KMS-11 (cell line): ENCODE measurements at regions not wholly inside any gene's neighbourhood (a gene's known extent, or its start where the extent isn't known, plus 50 kb on each side); places are given as distances from the start of the nearest gene placed in this dataset.

ENCODE experiments used
- H2AFZ ChIP-seq: fragments of 200-600 bp; sonication (generic); 2 replicates; pipeline ENCODE4 v1.6.1; 2016; ENCODE audit warnings: antibody characterized with exemption, mixed run types, low read depth
- H3K27ac ChIP-seq: fragments of 200-600 bp; sonication (generic); 2 replicates; pipeline ENCODE4 v1.6.1; 2016; ENCODE audit warnings: mild to moderate bottlenecking, mixed run types
- H3K27me3 ChIP-seq: fragments of 200-600 bp; sonication (generic); 2 replicates; pipeline ENCODE4 v1.6.1; 2017; ENCODE audit warnings: mild to moderate bottlenecking, low read depth, mixed run types, moderate library complexity; ENCODE audit not compliant: insufficient read depth
- H3K36me3 ChIP-seq: fragments of 200-600 bp; sonication (generic); 2 replicates; pipeline ENCODE4 v1.6.1; 2017; ENCODE audit warnings: mild to moderate bottlenecking, mixed run types; ENCODE audit not compliant: insufficient read depth
- H3K4me1 ChIP-seq: fragments of 200-600 bp; sonication (generic); 2 replicates; pipeline ENCODE4 v1.6.1; 2016; ENCODE audit warnings: mild to moderate bottlenecking, low read depth, mixed run types; ENCODE audit not compliant: poor library complexity, severe bottlenecking
- H3K4me2 ChIP-seq: fragments of 200-600 bp; sonication (generic); 2 replicates; pipeline ENCODE4 v1.7.0; 2016; ENCODE audit warnings: mild to moderate bottlenecking, mixed run types
- H3K4me3 ChIP-seq: fragments of 200-600 bp; sonication (generic); IDR thresholded peaks from 2 replicates; pipeline ENCODE4 v1.6.1; 2017; ENCODE audit warnings: low read depth, low read length, mixed read lengths; ENCODE audit not compliant: insufficient read depth
- H3K79me2 ChIP-seq: fragments of 200-600 bp; sonication (generic); 2 replicates; pipeline ENCODE4 v1.6.1; 2016; ENCODE audit warnings: low read depth, mixed run types; ENCODE audit not compliant: insufficient read depth
- H3K9ac ChIP-seq: fragments of 200-600 bp; sonication (generic); 2 replicates; pipeline ENCODE4 v1.6.1; 2016; ENCODE audit warnings: mild to moderate bottlenecking, mixed run types
- H4K20me1 ChIP-seq: fragments of 200-600 bp; sonication (generic); 2 replicates; pipeline ENCODE4 v1.6.1; 2016; ENCODE audit warnings: mild to moderate bottlenecking, mixed run types; ENCODE audit not compliant: insufficient read depth
- TF ChIP-seq, protein P1 (sequence below): fragments of 200-600 bp; sonication (generic); conservative IDR thresholded peaks from 2 replicates; pipeline ENCODE4 v1.6.1; 2017; ENCODE audit warnings: low read depth, mild to moderate bottlenecking, antibody characterized with exemption, low read length, moderate library complexity, mixed read lengths

DNA sequence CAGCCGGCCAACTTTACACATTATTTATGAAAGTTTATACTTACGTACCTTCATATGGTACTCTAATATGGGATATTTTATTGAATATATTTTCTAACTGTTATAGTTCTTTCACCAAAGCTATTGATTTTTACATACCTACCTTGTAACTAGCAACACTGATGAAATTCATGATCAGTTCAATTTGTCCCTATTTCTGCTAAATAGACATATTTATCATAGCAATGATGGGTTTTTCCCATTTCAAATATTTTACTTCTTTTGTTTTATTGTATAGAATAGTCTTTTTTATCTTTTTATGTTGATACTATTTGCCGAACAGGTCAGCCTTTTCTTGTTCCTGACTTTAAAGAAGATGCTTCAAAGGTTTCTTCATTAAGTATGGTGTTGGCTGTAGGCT lies 59.0 kb upstream of the CTNND2 start:
- TF ChIP-seq, protein P1, sequence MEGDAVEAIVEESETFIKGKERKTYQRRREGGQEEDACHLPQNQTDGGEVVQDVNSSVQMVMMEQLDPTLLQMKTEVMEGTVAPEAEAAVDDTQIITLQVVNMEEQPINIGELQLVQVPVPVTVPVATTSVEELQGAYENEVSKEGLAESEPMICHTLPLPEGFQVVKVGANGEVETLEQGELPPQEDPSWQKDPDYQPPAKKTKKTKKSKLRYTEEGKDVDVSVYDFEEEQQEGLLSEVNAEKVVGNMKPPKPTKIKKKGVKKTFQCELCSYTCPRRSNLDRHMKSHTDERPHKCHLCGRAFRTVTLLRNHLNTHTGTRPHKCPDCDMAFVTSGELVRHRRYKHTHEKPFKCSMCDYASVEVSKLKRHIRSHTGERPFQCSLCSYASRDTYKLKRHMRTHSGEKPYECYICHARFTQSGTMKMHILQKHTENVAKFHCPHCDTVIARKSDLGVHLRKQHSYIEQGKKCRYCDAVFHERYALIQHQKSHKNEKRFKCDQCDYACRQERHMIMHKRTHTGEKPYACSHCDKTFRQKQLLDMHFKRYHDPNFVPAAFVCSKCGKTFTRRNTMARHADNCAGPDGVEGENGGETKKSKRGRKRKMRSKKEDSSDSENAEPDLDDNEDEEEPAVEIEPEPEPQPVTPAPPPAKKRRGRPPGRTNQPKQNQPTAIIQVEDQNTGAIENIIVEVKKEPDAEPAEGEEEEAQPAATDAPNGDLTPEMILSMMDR: no peak

DNA sequence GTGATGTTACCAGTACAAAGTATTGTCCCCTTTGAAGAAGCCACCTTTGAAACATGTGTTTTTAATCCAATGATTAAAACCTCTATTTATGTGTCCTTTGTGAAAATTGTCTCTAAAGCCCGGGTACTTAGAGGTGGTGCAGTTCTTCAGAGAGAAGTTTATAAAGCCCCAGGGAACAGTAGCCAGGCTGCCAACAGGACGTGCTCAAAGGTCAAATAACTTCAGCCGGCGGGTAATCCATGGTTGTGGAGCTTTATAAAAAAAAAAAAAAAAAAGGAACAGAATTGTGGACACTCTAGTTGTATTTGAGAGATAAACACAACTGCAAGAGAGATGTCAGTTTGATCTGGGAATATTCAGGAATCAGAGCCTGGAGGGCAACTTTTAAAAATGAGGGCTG lies 57.9 kb upstream of the CTNND2 start:
- Histone ChIP-seq H3K27ac (no peak overlapping the region), H3K79me2 (no peaks in the 10 kb centered on the region)

More for the DNA sequence above, 59.0 kb upstream of the CTNND2 start:
- Histone ChIP-seq H3K4me3 (no peak overlapping the region), H2AFZ (no peak overlapping the region), H3K27ac (no peak overlapping the region), H3K4me2 (no peak overlapping the region), H3K27me3 (no peaks in the 10 kb centered on the region), H3K4me1 (no peaks in the 10 kb centered on the region), H4K20me1 (no peaks in the 10 kb centered on the region), H3K9ac (no peak overlapping the region), H3K79me2 (no peaks in the 10 kb centered on the region), H3K36me3 (no peaks in the 10 kb centered on the region)

DNA sequence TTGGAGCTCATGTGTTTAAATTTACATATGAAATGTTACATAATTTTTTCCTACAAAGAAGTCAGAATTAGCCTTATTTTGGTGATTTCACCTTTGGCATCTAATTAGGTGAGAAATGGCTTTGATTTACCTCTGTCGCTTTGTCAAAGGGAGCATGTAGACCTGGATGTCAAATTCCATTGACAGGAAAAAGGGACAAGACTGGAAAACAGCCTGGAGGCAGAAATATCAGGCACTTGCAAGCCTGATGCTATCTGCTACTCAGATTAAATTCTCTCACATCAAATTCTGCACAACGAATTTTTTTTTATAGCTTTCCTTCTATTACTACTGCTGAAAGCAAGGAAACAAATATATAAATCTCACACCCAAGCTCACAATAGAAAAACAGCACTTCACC lies 54.1 kb upstream of the CTNND2 start:
- Histone ChIP-seq H3K4me1 (no peaks in the 10 kb centered on the region), H3K79me2 (no peaks in the 10 kb centered on the region), H3K36me3 (no peaks in the 10 kb centered on the region), H3K4me3 (no peak overlapping the region), H3K27ac (no peak overlapping the region), H4K20me1 (no peaks in the 10 kb centered on the region), H3K9ac (no peak overlapping the region), H3K4me2 (no peak overlapping the region), H2AFZ (no peak overlapping the region), H3K27me3 (no peaks in the 10 kb centered on the region)
- TF ChIP-seq, protein P1: no peak

More for the DNA sequence above, 57.9 kb upstream of the CTNND2 start:
- H3K36me3 ChIP-seq: no peaks in the 10 kb centered on the region
- H3K27me3 ChIP-seq: no peaks in the 10 kb centered on the region
- no peak overlapping the region for H3K4me3 ChIP-seq
- no peak overlapping the region for H2AFZ ChIP-seq
- no peak overlapping the region for H3K9ac ChIP-seq
- no peaks in the 10 kb centered on the region for H4K20me1 ChIP-seq
- no peak overlapping the region for H3K4me2 ChIP-seq
- TF ChIP-seq, protein P1: no peak
- H3K4me1 ChIP-seq: no peaks in the 10 kb centered on the region

DNA sequence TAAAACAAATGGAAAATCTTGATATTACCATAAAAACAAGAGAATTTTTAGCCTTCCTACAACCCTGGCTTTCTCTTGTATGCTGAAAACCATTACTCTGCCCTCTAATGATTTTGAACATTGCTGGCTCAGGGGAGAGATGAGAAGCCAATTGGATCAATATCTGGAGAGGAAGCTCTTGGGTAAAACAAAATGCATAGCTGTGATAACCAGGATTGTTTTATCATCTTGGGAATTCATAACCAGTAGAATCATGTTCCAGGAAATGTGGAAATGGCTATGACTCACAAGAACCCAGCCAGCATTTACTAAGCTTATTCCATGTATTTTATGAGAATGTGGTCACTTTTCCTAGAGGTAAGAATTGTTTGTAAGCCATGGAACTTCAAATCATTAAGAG lies 51.1 kb upstream of the CTNND2 start:
- H3K4me3 ChIP-seq: no peak overlapping the region
- H3K36me3 ChIP-seq: no peaks in the 10 kb centered on the region
- H3K9ac ChIP-seq: no peak overlapping the region
- no peak overlapping the region for H2AFZ ChIP-seq
- no peak overlapping the region for H3K4me2 ChIP-seq
- no peaks in the 10 kb centered on the region for H4K20me1 ChIP-seq
- TF ChIP-seq, protein P1: no peak
- H3K79me2 ChIP-seq: no peaks in the 10 kb centered on the region
- H3K27ac ChIP-seq: no peak overlapping the region
- no peaks in the 10 kb centered on the region for H3K4me1 ChIP-seq
- no peaks in the 10 kb centered on the region for H3K27me3 ChIP-seq
